GM12872 (cell line): ENCODE measurements at regions not wholly inside any gene's neighbourhood (a gene's known extent, or its start where the extent isn't known, plus 50 kb on each side); places are given as distances from the start of the nearest gene placed in this dataset.

Source experiments
- TF ChIP-seq, protein P1 (sequence below): IDR thresholded peaks from 3 replicates; pipeline ENCODE4 v1.5.1; 2011; ENCODE audit warnings: low read depth, mild to moderate bottlenecking, low read length, moderate library complexity; ENCODE audit not compliant: insufficient read depth

DNA sequence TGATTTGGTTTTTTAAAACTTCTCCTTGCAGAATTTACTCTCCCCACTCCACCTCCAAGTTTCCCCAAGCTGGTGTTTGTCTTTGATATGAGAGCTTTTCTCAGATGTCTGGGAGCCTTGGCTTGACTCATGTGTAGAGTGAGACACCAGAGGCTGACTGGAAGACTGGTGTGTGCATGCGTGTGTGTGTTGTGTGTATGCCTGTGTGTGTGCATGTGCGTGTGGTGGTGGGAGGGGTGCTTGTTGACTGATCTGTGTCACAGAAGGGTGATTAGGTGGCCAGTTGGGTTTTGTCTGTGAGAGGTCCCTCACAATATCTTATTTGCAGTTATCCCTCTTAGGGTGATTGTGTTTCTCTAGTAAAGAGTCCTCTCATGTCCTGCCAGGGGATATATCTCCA is 50.5 kb upstream of the HPCAL1 start:
- TF ChIP-seq, protein P1, sequence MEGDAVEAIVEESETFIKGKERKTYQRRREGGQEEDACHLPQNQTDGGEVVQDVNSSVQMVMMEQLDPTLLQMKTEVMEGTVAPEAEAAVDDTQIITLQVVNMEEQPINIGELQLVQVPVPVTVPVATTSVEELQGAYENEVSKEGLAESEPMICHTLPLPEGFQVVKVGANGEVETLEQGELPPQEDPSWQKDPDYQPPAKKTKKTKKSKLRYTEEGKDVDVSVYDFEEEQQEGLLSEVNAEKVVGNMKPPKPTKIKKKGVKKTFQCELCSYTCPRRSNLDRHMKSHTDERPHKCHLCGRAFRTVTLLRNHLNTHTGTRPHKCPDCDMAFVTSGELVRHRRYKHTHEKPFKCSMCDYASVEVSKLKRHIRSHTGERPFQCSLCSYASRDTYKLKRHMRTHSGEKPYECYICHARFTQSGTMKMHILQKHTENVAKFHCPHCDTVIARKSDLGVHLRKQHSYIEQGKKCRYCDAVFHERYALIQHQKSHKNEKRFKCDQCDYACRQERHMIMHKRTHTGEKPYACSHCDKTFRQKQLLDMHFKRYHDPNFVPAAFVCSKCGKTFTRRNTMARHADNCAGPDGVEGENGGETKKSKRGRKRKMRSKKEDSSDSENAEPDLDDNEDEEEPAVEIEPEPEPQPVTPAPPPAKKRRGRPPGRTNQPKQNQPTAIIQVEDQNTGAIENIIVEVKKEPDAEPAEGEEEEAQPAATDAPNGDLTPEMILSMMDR = no peak

DNA sequence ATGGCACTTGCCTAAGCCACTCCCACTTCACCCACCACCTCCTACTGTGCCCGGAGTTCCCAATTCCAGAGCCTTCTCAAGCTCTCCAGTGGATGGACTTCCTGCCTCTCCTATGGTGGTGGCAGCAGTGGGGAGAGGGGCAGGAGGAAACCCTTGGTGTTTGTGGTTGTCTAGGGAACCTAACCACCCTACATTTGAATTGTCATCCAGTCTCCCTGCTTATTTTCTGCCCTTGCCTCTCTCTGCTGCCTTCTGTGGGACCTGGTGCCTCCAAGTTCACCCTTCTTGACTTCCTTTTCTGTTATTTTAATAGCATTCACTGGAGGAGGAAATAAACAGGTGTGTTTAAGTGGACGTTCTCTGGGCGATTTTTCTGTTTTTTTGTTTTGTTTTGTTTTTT is 50.0 kb upstream of the HPCAL1 start:
- TF ChIP-seq, protein P1 = no peak
